ENCODE measurements at regions not wholly inside any gene's neighbourhood (a gene's known extent, or its start where the extent isn't known, plus 50 kb on each side); places are given as distances from the start of the nearest gene placed in this dataset.

DNA sequence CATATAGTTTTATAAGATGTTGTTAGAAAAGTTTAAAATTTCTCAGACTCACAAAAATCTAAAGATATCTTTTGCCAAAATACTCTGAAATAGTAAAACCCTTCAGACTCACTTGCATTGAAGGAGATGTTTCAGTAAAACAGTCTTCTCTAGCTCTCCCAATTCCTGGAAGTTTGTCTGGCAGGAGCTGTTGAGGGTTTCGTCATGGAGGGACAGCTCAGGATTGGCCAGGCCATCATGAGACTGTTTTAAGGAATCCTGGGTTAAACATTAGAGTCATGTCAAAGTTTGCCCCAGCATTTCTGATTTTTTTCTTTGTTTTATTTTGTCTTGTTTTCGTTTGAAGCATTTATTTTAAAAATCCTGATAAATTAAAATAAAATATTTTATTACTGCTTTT, 293.8 kb upstream of the PBX1 start:
- no TSS peak for BruUV-seq (replicated peaks)
- FAIRE-seq, result no peak
- no peaks in the 10 kb centered on the region for H3K9me1 ChIP-seq (replicated peaks; ENCODE audit: control insufficient read depth, extremely low read depth, insufficient read depth, low read length)
- POLR2A ChIA-PET, result no interaction called here
- intact Hi-C loops (cut with micrococcal nuclease), result no loop called here
- H3K9me3 ChIP-seq (replicated peaks; ENCODE audit: control insufficient read depth, insufficient read depth, low read length), result no peaks in the 10 kb centered on the region
- H3K27me3 ChIP-seq (ENCODE audit: control insufficient read depth in 2 of 2, insufficient read depth in 2 of 2, low read length in 2 of 2), result no peaks in the 10 kb centered on the region
- dilution Hi-C loops (cut with MboI; ENCODE audit: extremely low pct_ligation_motif_present, low sequenced_read_pairs), result no loop called here
- H3K4me2 ChIP-seq (ENCODE audit: insufficient read depth, low read length), result no peak overlapping the region
- no peak for DNase-seq (ENCODE audit: low read depth, low spot score)
- no peaks in the 10 kb centered on the region for H3K79me2 ChIP-seq (ENCODE audit: control insufficient read depth, insufficient read depth, low read length)
- H3K4me1 ChIP-seq (ENCODE audit: control insufficient read depth, extremely low read depth, insufficient read depth, low read length), result no peaks in the 10 kb centered on the region
- H3K27ac ChIP-seq (ENCODE audit: insufficient read depth, low read depth, low read length), result no peak overlapping the region
- no peaks in the 10 kb centered on the region for H3K36me3 ChIP-seq (ENCODE audit: control insufficient read depth in 2 of 2, extremely low read depth in 1 of 2, insufficient read depth in 2 of 2, low read length in 2 of 2)
- no peaks in the 10 kb centered on the region for H4K20me1 ChIP-seq (replicated peaks; ENCODE audit: control insufficient read depth, extremely low read depth, insufficient read depth, low read length)
- no peak for TF ChIP-seq POLR2AphosphoS5 (IDR thresholded peaks at IDR 0.05; ENCODE audit: insufficient read depth, low read depth, low read length)
- TF ChIP-seq JUN (IDR thresholded peaks at IDR 0.05; ENCODE audit: borderline replicate concordance, insufficient read depth, insufficient read length, low read depth), result no peak
- TF ChIP-seq, protein P1, sequence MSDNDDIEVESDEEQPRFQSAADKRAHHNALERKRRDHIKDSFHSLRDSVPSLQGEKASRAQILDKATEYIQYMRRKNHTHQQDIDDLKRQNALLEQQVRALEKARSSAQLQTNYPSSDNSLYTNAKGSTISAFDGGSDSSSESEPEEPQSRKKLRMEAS (IDR thresholded peaks at IDR 0.05; ENCODE audit: insufficient read depth, insufficient read length), result no peak
- no peak for TF ChIP-seq CTCF (IDR thresholded peaks at IDR 0.05; ENCODE audit: extremely low read depth in 1 of 2, insufficient read depth in 1 of 2, low read depth in 1 of 2, low read length in 2 of 2)
- no peak overlapping the region for H2AFZ ChIP-seq (ENCODE audit: low read depth, low read length)
- no peak overlapping the region for H3K9ac ChIP-seq (replicated peaks; ENCODE audit: extremely low read depth, insufficient read depth, low read length)
- no peak overlapping the region for H3K4me3 ChIP-seq (replicated peaks in 1 of 3; ENCODE audit: insufficient read depth in 1 of 3, low read depth in 1 of 3, low read length in 3 of 3)
- CTCF ChIA-PET, result no interaction called here

GRCh38 chr1:164272156-164272555, 286.8 kb upstream of the PBX1 start:
- H3K27me3 ChIP-seq (ENCODE audit: control insufficient read depth in 2 of 2, insufficient read depth in 2 of 2, low read length in 2 of 2), result no peaks in the 10 kb centered on the region
- no peaks in the 10 kb centered on the region for H3K36me3 ChIP-seq (ENCODE audit: control insufficient read depth in 2 of 2, extremely low read depth in 1 of 2, insufficient read depth in 2 of 2, low read length in 2 of 2)
- no peaks in the 10 kb centered on the region for H3K79me2 ChIP-seq (ENCODE audit: control insufficient read depth, insufficient read depth, low read length)
- ChIA-PET POLR2A (no interaction called here), CTCF (no interaction called here)
- dilution Hi-C loops (cut with MboI; ENCODE audit: extremely low pct_ligation_motif_present, low sequenced_read_pairs), result no loop called here
- no peak overlapping the region for H3K27ac ChIP-seq (ENCODE audit: insufficient read depth, low read depth, low read length)
- no peak overlapping the region for H3K9ac ChIP-seq (replicated peaks; ENCODE audit: extremely low read depth, insufficient read depth, low read length)
- H4K20me1 ChIP-seq (replicated peaks; ENCODE audit: control insufficient read depth, extremely low read depth, insufficient read depth, low read length), result no peaks in the 10 kb centered on the region
- no peak overlapping the region for H3K4me2 ChIP-seq (ENCODE audit: insufficient read depth, low read length)
- TF ChIP-seq GATA2 (IDR thresholded peaks at IDR 0.05; ENCODE audit: insufficient read depth, insufficient read length, low read depth, low read length) (no peak), EZH2 (IDR thresholded peaks at IDR 0.05; ENCODE audit: borderline replicate concordance, low read depth, low read length, severe bottlenecking) (no peak), MYC (IDR thresholded peaks at IDR 0.05; ENCODE audit: low read depth, low read length) (no peak), FOS (IDR thresholded peaks at IDR 0.05; ENCODE audit: borderline replicate concordance, insufficient read depth, low read length) (no peak), POLR2AphosphoS5 (IDR thresholded peaks at IDR 0.05; ENCODE audit: insufficient read depth, low read depth, low read length) (no peak), CTCF (IDR thresholded peaks at IDR 0.05; ENCODE audit: extremely low read depth in 1 of 2, insufficient read depth in 1 of 2, low read depth in 1 of 2, low read length in 2 of 2) (no peak), JUN (IDR thresholded peaks at IDR 0.05; ENCODE audit: borderline replicate concordance, insufficient read depth, insufficient read length, low read depth) (no peak), POLR2A (IDR thresholded peaks at IDR 0.05; ENCODE audit: low read depth, low read length) (no peak)
- TF ChIP-seq, protein P1 (IDR thresholded peaks at IDR 0.05; ENCODE audit: insufficient read depth, insufficient read length), result no peak
- H3K9me3 ChIP-seq (replicated peaks; ENCODE audit: control insufficient read depth, insufficient read depth, low read length), result no peaks in the 10 kb centered on the region
- H2AFZ ChIP-seq (ENCODE audit: low read depth, low read length), result no peak overlapping the region
- no peak for DNase-seq (ENCODE audit: low read depth, low spot score)
- H3K9me1 ChIP-seq (replicated peaks; ENCODE audit: control insufficient read depth, extremely low read depth, insufficient read depth, low read length), result no peaks in the 10 kb centered on the region
- no TSS peak for BruUV-seq (replicated peaks)
- intact Hi-C loops (cut with micrococcal nuclease), result no loop called here
- FAIRE-seq, result no peak
- H3K4me3 ChIP-seq (replicated peaks in 1 of 3; ENCODE audit: insufficient read depth in 1 of 3, low read depth in 1 of 3, low read length in 3 of 3), result no peak overlapping the region
- no peaks in the 10 kb centered on the region for H3K4me1 ChIP-seq (ENCODE audit: control insufficient read depth, extremely low read depth, insufficient read depth, low read length)
